ENCODE measurements at regions not wholly inside any gene's neighbourhood (a gene's known extent, or its start where the extent isn't known, plus 50 kb on each side); places are given as distances from the start of the nearest gene placed in this dataset.

DNA sequence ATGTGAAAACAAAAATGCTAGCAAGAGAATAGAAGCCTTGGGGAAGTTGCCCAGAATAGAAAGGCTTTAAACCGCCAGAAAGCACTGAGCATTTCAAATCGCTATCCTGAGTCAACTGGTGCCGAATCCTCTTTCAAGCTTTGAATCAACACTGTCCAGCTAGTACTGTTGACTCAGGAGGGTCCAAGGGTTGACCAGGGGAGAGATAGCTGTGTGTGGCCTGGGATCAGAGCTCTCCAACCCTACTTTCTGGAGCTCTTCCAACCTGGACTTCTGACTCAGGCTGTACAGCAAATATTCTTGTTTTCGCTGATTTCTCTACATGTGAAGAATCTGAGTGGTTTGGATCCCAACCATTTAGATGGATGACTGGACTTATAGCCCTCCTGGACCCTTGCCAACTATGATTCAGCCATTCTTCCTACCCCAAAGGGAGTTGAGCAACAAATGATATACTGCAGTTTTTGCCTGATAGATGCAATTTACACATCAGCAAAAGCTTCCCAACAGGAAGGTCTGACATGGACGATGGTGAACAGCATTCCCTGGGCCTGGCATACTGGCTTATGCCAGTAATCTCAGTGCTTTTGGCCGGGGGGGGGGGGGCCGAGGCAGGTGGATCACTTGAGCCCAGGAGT lies 154.0 kb upstream of the SDK2 start:
- TF ChIP-seq POLR2A (IDR thresholded peaks at IDR 0.05) = no peak
- TF ChIP-seq, protein P1, sequence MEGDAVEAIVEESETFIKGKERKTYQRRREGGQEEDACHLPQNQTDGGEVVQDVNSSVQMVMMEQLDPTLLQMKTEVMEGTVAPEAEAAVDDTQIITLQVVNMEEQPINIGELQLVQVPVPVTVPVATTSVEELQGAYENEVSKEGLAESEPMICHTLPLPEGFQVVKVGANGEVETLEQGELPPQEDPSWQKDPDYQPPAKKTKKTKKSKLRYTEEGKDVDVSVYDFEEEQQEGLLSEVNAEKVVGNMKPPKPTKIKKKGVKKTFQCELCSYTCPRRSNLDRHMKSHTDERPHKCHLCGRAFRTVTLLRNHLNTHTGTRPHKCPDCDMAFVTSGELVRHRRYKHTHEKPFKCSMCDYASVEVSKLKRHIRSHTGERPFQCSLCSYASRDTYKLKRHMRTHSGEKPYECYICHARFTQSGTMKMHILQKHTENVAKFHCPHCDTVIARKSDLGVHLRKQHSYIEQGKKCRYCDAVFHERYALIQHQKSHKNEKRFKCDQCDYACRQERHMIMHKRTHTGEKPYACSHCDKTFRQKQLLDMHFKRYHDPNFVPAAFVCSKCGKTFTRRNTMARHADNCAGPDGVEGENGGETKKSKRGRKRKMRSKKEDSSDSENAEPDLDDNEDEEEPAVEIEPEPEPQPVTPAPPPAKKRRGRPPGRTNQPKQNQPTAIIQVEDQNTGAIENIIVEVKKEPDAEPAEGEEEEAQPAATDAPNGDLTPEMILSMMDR (IDR thresholded peaks at IDR 0.05) = no peak

Measured in esophagus squamous epithelium (tissue), 4 donors.